CD1c-positive myeloid dendritic cell (primary cell): ENCODE measurements at regions not wholly inside any gene's neighbourhood (a gene's known extent, or its start where the extent isn't known, plus 50 kb on each side); places are given as distances from the start of the nearest gene placed in this dataset.
"Not testable (repeated sequence)": the region's sequence is repeated elsewhere in the genome, so short reads cannot be mapped to it uniquely, and the experiment has no call there.

Source experiments
- DNase-seq: peaks from one replicate; pipeline ENCODE4 v3.0.0-alpha.2; 2016; ENCODE audit errors: extremely low spot score

- DNase-seq = not testable (repeated sequence)
These were observed 171.8 kb downstream of the NPIPB11 start for GRCh38 chr16:29234536-29235275.

DNA sequence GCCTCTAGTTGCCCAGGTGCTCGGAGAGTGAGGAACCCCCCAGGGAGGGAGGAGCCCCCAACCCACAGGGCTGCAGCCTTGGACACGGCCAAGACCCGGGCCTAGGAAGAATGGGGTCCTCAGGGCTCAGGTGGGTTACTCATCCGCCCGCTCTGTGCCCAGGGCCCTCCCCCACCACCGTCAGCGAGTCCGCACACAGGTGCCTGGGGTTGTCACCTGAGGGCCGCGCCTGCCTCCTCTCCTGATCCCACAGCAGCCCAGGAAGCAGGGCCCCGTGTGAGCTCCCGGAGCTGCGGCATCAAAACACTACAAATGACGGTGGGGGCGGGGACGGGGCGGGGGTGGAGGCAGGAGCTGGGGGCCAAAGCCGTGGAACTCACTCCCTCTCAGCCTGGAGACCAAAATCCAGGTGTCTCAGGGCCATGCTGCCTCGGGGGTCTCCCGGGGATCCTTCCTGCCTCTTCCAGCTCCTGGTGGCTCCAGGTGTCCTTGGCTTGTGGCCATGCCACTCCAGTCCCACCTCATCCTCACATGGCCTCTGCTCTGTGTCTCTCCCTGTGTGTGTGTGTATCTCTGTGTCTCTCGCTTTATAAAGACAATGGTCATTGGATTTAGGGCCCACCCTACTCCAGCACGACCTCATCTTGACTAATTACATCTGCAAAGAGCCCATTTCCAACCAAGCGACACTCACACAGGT is 172.7 kb downstream of the NPIPB11 start:
- not testable (repeated sequence) for DNase-seq

DNA sequence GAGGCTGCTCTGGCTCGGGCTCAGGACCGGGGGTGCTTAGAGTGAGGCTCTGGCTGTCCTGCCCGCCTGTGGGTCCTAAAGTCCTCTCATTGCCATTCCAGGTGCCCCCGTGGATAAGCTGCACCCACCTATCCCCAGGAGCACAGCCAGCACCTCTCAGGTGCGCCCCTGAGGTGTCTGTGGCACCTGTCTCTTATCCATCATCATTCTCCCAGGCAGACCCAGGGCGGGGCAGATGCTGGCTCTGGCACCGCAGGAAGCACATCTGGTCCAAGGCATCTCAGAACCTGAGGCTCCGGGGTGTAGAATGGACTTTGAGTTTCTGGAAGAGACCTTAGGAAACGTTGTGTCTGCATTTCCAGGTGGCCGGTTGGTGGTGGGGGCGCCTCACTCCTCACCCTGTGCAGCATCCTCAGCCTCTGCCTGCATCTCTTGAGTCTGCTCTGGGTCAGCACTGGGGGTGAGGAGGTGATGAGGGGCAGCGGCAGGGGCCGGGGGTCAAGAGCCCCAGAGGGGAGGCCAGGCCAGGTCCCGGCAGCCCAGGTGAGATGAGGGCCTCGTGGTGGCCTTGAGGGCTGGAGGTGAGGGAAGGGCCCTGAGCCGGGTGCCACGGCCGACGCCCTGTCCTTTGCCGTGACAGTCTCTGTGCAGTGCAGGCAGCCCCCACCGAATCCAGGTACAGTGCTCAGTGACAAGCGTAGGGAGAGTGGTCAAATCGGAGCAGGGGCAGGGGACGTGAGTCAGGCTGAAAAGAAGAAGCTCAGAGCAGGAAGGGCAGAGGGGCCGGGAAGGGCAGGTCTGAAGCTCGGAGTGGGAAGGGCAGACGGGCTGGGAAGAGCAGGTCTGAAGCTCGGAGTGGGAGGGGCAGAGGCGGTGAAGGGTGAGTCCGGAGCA is 173.5 kb downstream of the NPIPB11 start:
- DNase-seq = no peak

- DNase-seq = not testable (repeated sequence)
These were observed 174.3 kb downstream of the NPIPB11 start for GRCh38 chr16:29232160-29232705.

GRCh38 chr16:29231244-29231643 is 175.3 kb downstream of the NPIPB11 start:
- no peak for DNase-seq

- no peak for DNase-seq
These were observed 175.8 kb downstream of the NPIPB11 start for GRCh38 chr16:29230671-29231096.

- not testable (repeated sequence) for DNase-seq
These were observed 176.4 kb downstream of the NPIPB11 start for GRCh38 chr16:29230006-29230668.

- not testable (repeated sequence) for DNase-seq
These were observed 176.9 kb downstream of the NPIPB11 start for GRCh38 chr16:29229616-29230005.

DNA sequence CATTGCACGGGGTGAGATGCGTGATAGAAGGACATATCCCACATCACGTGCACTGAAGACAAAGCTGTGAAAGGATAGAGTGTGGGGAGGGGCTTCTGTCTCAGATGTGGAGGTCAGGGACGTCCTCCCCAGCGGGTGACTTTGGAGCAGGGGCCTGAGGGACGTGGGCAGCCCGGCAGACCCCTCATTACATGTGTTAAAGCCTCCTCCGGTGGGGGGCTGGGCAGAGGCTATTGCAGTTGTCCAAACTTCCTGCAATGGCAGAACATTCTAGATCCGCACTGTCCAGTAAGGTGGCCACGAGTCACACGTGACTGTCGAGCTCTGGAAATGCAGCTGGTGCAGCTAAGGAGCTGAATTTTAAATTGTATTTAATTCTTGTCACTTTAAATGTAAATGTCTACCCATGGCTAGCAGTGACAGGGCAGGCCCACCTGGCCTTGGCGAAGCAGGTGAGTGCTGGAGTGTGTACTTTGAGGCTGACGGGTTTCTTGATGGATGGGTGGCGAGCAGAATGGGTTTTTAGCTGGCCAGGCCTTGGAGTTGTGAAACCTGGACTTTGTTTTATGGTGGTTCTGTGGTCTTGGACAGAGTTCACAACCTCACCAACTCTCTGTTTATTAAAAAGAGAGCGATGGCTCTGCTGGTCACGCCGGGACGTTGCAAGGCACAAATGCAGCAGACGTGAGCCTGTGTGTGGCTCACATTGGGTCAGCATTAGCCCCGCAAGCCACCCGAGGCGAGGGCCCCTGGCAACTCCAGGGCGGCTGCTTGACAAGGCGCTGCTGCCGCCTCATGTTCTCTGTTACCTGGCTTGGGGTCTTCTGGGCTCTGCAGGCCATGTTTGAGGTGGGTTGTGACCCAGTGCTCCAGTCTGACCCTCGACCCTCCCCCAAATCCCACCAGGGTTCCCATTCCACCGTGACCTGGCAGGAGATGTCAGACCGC is 177.6 kb downstream of the NPIPB11 start:
- not testable (repeated sequence) for DNase-seq

GRCh38 chr16:29227751-29228663 is 178.5 kb downstream of the NPIPB11 start:
- peak; percentile 60 for DNase-seq

DNA sequence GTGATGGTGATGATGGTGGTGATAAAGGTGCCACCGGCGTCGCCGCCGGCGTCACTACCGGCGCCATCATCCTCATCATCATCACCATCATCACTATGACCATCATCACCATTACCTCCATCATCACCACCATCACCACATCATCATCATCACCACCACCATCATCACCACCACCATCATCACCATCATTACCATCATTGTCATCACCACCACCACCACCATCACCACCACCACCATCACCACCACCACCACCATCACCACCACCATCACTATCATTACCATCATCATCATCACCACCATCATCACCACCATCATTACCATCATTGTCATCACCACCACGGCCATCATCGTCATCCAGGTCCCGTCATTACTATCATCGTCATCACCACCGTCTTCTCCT is 179.7 kb downstream of the NPIPB11 start:
- DNase-seq = no peak

DNA sequence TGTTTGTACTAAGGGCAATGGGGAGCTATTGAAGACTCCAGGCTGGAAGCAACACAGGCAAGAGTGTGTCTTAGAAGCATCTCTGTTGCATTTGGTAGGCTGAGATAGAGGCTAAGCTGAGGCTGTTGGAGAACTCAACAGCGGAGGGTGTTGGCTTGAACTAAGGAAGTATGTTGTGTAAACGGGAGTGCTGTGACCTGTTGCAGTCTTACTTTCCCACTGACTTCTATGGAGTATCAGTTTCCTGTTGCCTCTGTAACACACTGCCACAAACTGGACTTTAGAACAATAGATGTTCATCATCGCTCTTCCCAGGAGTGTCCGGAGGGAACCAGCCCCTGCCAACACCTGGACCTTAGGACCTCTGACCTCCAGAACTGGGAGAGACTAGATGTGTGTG is 181.8 kb downstream of the NPIPB11 start:
- DNase-seq = peak; percentile 6

DNA sequence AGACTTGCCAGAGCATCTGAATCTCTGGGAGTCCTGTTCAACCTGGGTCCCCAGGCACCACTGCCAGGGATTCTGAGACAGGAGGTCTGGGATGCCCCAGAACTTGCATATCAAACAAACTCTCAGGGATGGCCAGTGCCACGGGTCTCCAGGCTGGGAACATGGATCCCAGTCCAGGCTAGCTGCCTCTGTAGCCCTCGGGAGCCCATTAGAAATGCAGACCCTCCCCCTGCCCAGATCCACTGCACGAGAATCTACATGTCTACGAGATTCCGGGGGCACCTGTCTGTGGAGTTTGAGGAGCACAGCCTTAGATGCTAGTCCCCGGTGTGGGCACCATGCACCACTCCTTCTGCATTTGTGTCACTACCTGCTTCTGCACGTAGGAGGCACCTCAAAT is 183.9 kb downstream of the NPIPB11 start:
- not testable (repeated sequence) for DNase-seq

GRCh38 chr16:29222008-29222407 is 184.5 kb downstream of the NPIPB11 start:
- DNase-seq = not testable (repeated sequence)

- DNase-seq = not testable (repeated sequence)
These were observed 185.1 kb downstream of the NPIPB11 start for GRCh38 chr16:29221281-29221955.

GRCh38 chr16:29220647-29221191 is 185.8 kb downstream of the NPIPB11 start:
- not testable (repeated sequence) for DNase-seq

DNA sequence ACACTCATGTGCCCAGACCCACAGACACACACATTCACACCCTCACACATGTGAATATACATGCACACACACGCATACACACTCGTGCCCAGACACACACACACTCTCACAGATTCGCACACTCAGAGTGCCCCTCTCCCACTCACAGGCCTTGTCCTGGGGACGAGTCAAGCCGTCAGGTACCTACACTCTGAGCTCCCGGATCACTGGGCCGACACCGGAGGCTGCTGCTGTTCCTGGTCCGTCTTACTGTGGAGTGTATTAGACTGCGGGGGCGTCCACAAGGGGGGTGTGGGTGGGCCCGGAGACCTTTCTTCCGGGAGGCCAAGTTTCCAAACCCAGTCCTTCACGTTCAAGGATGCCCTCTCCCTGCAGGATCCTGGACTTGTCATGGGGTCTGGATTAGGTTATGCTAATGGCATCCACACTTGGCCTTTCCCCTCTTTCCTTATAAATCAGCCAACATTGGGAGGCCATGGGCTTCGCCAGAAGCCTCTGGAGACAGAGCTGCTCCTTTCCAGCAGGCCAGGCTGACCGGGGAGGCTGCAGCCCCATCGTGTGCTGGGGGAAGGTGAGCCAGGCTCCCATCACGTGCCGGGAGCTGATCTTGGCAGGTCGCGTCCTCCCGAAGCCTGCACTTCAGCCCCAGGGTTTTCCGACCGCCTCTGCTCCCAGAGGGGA is 186.4 kb downstream of the NPIPB11 start:
- not testable (repeated sequence) for DNase-seq

DNA sequence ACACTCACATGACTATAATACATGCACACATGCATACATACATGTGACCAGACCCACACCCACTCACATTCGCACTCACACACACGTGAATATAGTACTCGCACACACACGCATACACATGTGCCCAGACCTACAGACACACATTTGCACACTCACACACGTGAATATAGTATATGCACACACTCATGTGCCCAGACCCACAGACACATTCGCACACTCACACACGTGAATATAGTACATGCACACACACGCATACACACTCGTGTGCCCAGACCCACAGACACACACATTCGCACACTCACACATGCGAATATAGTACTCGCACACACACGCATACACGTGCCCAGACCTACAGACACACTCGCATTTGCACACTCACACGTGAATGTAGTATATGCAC is 186.9 kb downstream of the NPIPB11 start:
- not testable (repeated sequence) for DNase-seq
